Breast epithelium (tissue), 4 donors: ENCODE measurements at regions not wholly inside any gene's neighbourhood (a gene's known extent, or its start where the extent isn't known, plus 50 kb on each side); places are given as distances from the start of the nearest gene placed in this dataset.
"Not testable (repeated sequence)": the region's sequence is repeated elsewhere in the genome, so short reads cannot be mapped to it uniquely, and the experiment has no call there.

Source experiments
- DNase-seq, 2 donors: peaks; one replicate each; pipeline ENCODE4 v3.0.0-alpha.2; 2019; ENCODE audit warnings: low spot score in 2 of 2
- H3K27ac ChIP-seq, 2 donors: fragments of 200-600 bp; sonication (generic) in 1 of 2; one replicate each; pipeline ENCODE4 v1.5.1; 2016 to 2019; ENCODE audit warnings: mild to moderate bottlenecking in 1 of 2
- H3K27me3 ChIP-seq, 2 donors: fragments of 200-600 bp; sonication (generic) in 1 of 2; one replicate each; pipeline versions ENCODE4 v1.5.1 to v1.6.0; 2017 to 2019; ENCODE audit warnings: control low read depth in 1 of 2, mild to moderate bottlenecking in 1 of 2
- H3K36me3 ChIP-seq: fragments of 200-600 bp; one replicate; pipeline ENCODE4 v1.5.1; 2019
- H3K4me1 ChIP-seq, 2 donors: fragments of 200-600 bp; sonication (generic); one replicate each; pipeline ENCODE4 v1.5.1; 2016 to 2019; ENCODE audit warnings: control low read depth in 1 of 2
- H3K4me3 ChIP-seq, 3 donors: fragments of 200-600 bp; sonication (generic); 1 replicate in 2 of 3; 2 replicates in 1 of 3; pipeline ENCODE4 v1.5.1; 2016 to 2019; ENCODE audit warnings: mild to moderate bottlenecking in 3 of 3, moderate library complexity in 2 of 3
- H3K9me3 ChIP-seq, 2 donors: fragments of 200-600 bp; sonication (generic) in 1 of 2; one replicate each; pipeline ENCODE4 v1.5.1; 2016 to 2019; ENCODE audit warnings: control low read depth in 1 of 2
- CTCF ChIP-seq, 3 donors: fragments of 450-650 bp; IDR thresholded peaks; one replicate each; pipeline ENCODE4 v1.5.1; 2016 to 2017; ENCODE audit warnings: antibody characterized with exemption in 3 of 3, mild to moderate bottlenecking in 3 of 3, moderate library complexity in 3 of 3
- POLR2A ChIP-seq: fragments of 450-650 bp; IDR thresholded peaks from one replicate; pipeline ENCODE4 v1.6.1; 2016; ENCODE audit warnings: antibody characterized with exemption, mild to moderate bottlenecking, moderate library complexity
- POLR2AphosphoS5 ChIP-seq, 3 donors: sonication (generic); formaldehyde crosslinking; IDR thresholded peaks; one replicate each; pipeline ENCODE4 v1.6.1; 2017; ENCODE audit warnings: antibody characterized with exemption in 3 of 3
- intact Hi-C: fragments of 100-400 bp; cut with DNase I; formaldehyde crosslinking; loops from one replicate; pipeline ENCODE4 v1.15.1; 2023; ENCODE audit warnings: low total_unique reads

- H3K27ac ChIP-seq, intact Hi-C loops, DNase-seq: not testable (repeated sequence)
Measured at GRCh38 chr14:105706701-105707019, 180.3 kb downstream of the TMEM121 start.

DNA sequence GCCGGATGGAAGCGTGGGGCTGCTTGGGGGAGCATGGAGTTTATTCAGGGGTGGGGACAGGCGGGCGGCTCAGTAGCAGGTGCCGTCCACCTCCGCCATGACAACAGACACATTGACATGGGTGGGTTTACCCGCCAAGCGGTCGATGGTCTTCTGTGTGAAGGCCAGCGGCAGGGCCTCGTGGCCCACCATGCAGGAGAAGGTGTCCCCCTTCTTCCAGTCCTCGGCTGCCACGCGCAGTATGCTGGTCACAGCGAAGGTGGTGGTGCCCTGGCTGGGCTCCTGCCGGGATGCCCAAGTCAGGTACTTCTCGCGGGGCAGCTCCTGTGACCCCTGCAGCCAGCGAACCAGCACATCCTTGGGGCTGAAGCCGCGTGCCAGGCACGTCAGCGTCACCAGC is 180.7 kb downstream of the TMEM121 start:
- H3K27me3 ChIP-seq, H3K4me1 ChIP-seq, H3K27ac ChIP-seq, H3K9me3 ChIP-seq, DNase-seq, H3K36me3 ChIP-seq, H3K4me3 ChIP-seq, intact Hi-C loops: not testable (repeated sequence)

More at GRCh38 chr14:105706701-105707019, 180.3 kb downstream of the TMEM121 start:
- not testable (repeated sequence) for H3K36me3 ChIP-seq, H3K4me1 ChIP-seq, H3K9me3 ChIP-seq, H3K4me3 ChIP-seq, H3K27me3 ChIP-seq

DNA sequence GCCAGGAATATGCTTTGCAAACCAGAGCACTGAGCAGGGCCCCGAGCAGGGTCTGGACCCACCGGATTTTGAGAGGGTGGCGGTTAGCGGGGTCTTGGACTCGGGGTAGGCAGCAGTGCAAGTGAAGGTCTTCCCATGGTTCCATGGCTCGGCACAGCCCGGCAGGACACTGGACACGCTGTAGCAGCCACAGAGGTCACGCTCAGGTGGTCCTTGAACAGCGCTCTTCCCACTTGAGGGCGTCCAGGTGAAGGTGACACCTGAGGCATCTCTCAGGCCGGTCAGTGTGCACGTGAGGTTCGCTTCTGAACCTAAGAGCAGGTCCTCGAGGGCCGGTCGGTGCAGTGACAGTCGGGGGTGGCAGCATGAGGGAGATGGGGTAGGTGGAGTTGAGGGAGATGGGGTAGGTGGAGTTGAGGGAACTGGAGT is 181.4 kb downstream of the TMEM121 start:
- H3K27me3 ChIP-seq, DNase-seq, H3K4me1 ChIP-seq, H3K27ac ChIP-seq, H3K9me3 ChIP-seq, H3K36me3 ChIP-seq, intact Hi-C loops, H3K4me3 ChIP-seq: not testable (repeated sequence)

- intact Hi-C loops = not testable (repeated sequence)
Measured at GRCh38 chr14:105708251-105709134, 182.1 kb downstream of the TMEM121 start.

DNA sequence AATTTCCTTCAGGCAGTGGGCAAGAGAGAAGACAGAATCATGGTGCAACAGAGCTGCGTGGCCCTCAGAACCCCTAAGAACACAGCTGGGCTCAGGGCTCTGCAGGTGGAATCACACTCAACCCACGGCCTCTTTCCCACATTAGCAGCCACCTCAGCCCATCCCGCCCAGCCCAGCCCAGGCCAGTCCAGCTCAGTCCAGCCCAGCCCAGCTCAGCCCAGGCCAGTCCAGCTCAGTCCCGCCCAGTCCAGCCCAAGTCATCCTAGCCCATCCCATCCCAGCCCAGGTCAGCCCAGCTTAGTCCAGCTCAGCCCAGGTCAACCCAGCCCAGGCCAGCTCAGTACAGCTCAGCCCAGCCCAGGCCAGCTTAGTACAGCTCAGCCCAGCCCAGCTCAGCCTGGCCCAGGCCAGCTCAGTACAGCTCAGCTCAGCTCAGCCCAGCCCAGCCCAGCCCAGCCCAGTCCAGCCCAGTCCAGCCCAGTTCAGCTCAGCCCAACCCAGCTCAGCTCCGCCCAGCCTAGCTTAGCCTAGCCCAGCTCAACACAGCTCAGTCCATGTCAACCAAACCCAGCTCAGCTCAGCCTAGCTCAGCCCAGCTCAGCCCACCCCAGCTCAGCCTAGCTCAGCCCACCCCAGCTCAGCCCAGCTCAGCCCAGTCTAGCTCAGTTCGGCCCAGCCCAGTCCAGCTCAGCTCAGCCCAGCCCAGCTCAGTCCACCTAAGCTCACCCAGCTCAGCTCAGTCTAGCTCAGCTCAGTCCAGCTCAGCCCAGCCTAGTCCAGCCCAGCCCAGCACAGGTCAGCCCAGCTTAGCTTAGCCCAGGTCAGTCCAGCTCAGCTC is 183.1 kb downstream of the TMEM121 start:
- H3K27ac ChIP-seq = no peak overlapping the region
- no peaks in the 10 kb centered on the region for H3K36me3 ChIP-seq
- peaks cover 0 to 5% of the 10 kb centered on the region in 2 donors for H3K9me3 ChIP-seq
- no peak for DNase-seq
- no peaks in the 10 kb centered on the region for H3K27me3 ChIP-seq
- no peak for TF ChIP-seq POLR2AphosphoS5 (IDR thresholded peaks at IDR 0.05)
- TF ChIP-seq CTCF (IDR thresholded peaks at IDR 0.05) = no peak
- H3K4me1 ChIP-seq = no peaks in the 10 kb centered on the region
- intact Hi-C loops = no loop called here
- H3K4me3 ChIP-seq = no peak overlapping the region

More at GRCh38 chr14:105708251-105709134, 182.1 kb downstream of the TMEM121 start:
- H3K4me3 ChIP-seq, H3K27me3 ChIP-seq, H3K27ac ChIP-seq, H3K4me1 ChIP-seq, H3K36me3 ChIP-seq, DNase-seq, H3K9me3 ChIP-seq: not testable (repeated sequence)

- Histone ChIP-seq H3K27ac (no peak overlapping the region), H3K4me3 (no peak overlapping the region), H3K27me3 (no peaks in the 10 kb centered on the region), H3K4me1 (no peaks in the 10 kb centered on the region), H3K9me3 (peaks cover 0 to 5% of the 10 kb centered on the region in 2 donors), H3K36me3 (no peaks in the 10 kb centered on the region)
- no peak for DNase-seq
- intact Hi-C loops = no loop called here
- no peak for TF ChIP-seq CTCF (IDR thresholded peaks at IDR 0.05)
- TF ChIP-seq POLR2A = no peak
- no peak for TF ChIP-seq POLR2AphosphoS5 (IDR thresholded peaks at IDR 0.05)
Measured at GRCh38 chr14:105710119-105711043, 184.0 kb downstream of the TMEM121 start.
